Skin epidermis (tissue), 12 donors: ENCODE measurements at regions not wholly inside any gene's neighbourhood (a gene's known extent, or its start where the extent isn't known, plus 50 kb on each side); places are given as distances from the start of the nearest gene placed in this dataset.

ENCODE experiments used
- H3K27ac ChIP-seq, 21 experiments: fragments of 200-600 bp; sonication (generic) in 11 of 21; one replicate each; pipeline ENCODE4 v1.5.0; 2020; ENCODE audit warnings: mild to moderate bottlenecking in 3 of 21, inconsistent platforms in 2 of 21, moderate library complexity in 2 of 21
- H3K4me3 ChIP-seq, 7 experiments: fragments of 200-600 bp; sonication (generic) in 2 of 7; one replicate each; pipeline ENCODE4 v1.5.0; 2020; ENCODE audit warnings: inconsistent platforms in 2 of 7, mild to moderate bottlenecking in 2 of 7, moderate library complexity in 1 of 7

- Histone ChIP-seq H3K27ac (no peak overlapping the region), H3K4me3 (no peak overlapping the region)
Measured at GRCh38 chr9:11374926-11375325, 762.1 kb upstream of the PTPRD start.

DNA sequence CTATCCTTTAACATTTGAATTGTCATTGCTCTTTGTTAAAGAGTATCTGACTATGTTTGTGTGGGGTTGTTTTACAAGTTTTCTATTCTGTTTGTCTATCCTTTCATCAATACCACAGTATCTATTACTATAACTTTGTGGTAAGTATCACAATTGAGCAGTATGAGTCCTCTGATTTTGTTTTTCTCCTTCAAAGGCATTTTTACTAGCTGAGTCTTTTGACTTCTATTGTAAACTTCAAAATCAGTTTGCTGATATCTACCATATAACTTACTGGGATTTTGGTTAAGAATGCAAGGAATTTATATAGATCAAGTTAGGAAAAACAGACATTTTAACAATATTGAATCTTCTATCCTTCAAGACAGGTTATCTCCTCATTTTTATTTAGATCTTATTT is 789.8 kb upstream of the PTPRD start:
- Histone ChIP-seq H3K4me3 (no peak overlapping the region), H3K27ac (no peak overlapping the region)

- H3K27ac ChIP-seq: no peak overlapping the region
- H3K4me3 ChIP-seq: no peak overlapping the region
Measured at GRCh38 chr9:11414241-11414640, 801.4 kb upstream of the PTPRD start.

DNA sequence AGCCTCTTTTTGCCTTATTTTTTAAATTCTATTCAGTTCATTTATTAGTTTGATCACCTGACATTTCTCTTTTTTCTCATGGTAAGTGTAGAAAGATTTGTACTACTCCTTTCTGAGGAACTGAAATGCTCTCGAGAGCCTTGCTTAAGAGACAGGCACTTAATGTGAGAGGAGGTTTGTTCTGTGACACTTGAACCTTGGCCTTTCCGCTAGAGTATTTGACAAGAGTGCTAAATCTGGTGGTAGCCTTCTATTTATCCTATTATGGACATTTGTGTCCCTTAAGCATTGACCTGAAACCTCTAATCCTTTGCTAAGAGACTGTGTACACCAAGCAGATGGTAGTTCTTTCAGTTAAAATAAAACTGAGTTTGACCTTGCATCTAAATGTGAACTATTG is 805.0 kb upstream of the PTPRD start:
- Histone ChIP-seq H3K27ac (no peak overlapping the region), H3K4me3 (no peak overlapping the region)

GRCh38 chr9:11431490-11431889 is 818.7 kb upstream of the PTPRD start:
- H3K4me3 ChIP-seq: no peak overlapping the region
- H3K27ac ChIP-seq: no peak overlapping the region

GRCh38 chr9:11432361-11432760 is 819.6 kb upstream of the PTPRD start:
- H3K27ac ChIP-seq: no peak overlapping the region
- H3K4me3 ChIP-seq: no peak overlapping the region

- H3K27ac ChIP-seq: no peak overlapping the region
Measured at GRCh38 chr9:11443631-11444030, 830.8 kb upstream of the PTPRD start.

GRCh38 chr9:11457825-11458790 is 845.3 kb upstream of the PTPRD start:
- Histone ChIP-seq H3K27ac (no peak overlapping the region), H3K4me3 (no peak overlapping the region)

More at GRCh38 chr9:11443631-11444030, 830.8 kb upstream of the PTPRD start:
- no peak overlapping the region for H3K4me3 ChIP-seq

- H3K27ac ChIP-seq: no peak overlapping the region
- H3K4me3 ChIP-seq: no peak overlapping the region
Measured at GRCh38 chr9:11469745-11470144, 856.9 kb upstream of the PTPRD start.

DNA sequence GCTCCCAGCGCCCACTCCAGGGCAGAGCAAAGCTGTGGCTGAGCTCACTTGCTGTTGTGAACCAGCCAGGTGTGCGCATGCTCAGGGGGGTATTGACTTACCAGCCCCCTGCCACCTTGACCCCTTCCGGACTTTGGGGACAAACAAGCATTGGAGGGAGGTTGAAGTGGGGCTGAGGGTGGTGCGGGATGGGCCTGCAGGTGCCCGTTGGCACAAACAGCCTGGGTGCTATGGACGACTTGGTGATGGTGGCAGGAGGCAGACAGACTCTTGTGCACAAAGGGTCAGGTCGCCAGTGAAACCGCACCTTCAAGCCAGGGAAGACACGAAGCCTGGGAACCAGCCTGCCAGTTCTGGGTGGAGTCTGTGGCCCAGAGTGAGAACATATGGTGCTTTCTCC is 858.5 kb upstream of the PTPRD start:
- Histone ChIP-seq H3K4me3 (no peak overlapping the region), H3K27ac (no peak overlapping the region)

GRCh38 chr9:11500780-11501179 is 888.0 kb upstream of the PTPRD start:
- no peak overlapping the region for H3K4me3 ChIP-seq
- H3K27ac ChIP-seq: no peak overlapping the region

GRCh38 chr9:11506980-11507379 is 894.2 kb upstream of the PTPRD start:
- Histone ChIP-seq H3K4me3 (no peak overlapping the region), H3K27ac (no peak overlapping the region)

GRCh38 chr9:11537566-11537965 is 924.8 kb upstream of the PTPRD start:
- H3K4me3 ChIP-seq: no peak overlapping the region
- no peak overlapping the region for H3K27ac ChIP-seq

GRCh38 chr9:11542781-11543180 is 930.0 kb upstream of the PTPRD start:
- H3K27ac ChIP-seq: no peak overlapping the region

GRCh38 chr9:11546231-11546630 is 933.4 kb upstream of the PTPRD start:
- Histone ChIP-seq H3K4me3 (no peak overlapping the region), H3K27ac (no peak overlapping the region)

More at GRCh38 chr9:11542781-11543180, 930.0 kb upstream of the PTPRD start:
- no peak overlapping the region for H3K4me3 ChIP-seq

DNA sequence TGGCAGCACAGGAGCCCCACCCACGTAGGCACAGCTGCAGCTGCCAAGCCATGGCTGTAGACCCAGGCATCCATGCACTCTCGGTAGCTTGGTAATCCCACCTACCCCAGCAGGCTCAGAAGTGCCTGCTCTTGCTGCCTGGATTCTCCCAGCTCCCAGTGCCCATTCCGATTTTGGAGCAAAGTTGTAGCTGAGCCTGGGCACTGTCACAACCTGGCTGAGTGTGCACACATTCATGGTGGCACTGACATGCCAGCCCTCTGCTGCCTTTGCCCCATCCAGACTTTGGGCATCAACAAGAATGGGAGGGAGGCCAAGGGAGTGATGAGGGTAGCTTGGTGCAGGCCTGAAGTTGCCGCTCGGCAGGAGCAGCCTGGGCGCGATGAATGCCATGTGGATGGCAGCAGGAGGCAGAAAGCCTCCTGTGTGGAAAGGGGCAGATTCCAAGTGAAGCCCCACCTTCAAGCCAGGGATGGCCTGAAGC is 936.6 kb upstream of the PTPRD start:
- H3K27ac ChIP-seq: peak overlapping the region in 1 of 21 experiments; percentile 32
- no peak overlapping the region for H3K4me3 ChIP-seq

DNA sequence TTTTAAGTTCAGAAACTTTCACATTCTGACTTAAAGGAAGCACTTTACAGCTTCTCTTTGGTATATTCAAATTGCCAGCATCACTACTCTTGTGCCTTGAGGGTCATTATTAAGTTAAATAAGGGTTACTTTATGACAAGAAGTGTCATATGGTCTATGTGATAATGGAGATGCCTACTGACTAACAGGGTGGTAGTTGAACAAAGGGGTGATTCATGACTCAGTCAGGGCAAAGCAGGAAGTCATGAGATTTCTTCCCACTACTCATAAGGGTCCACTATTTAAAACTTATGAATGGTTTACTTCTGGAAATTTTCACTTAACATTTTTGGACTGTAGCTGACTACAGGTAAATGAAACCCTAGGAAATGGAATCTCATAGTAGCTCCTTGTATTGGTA is 938.3 kb upstream of the PTPRD start:
- H3K27ac ChIP-seq: no peak overlapping the region

DNA sequence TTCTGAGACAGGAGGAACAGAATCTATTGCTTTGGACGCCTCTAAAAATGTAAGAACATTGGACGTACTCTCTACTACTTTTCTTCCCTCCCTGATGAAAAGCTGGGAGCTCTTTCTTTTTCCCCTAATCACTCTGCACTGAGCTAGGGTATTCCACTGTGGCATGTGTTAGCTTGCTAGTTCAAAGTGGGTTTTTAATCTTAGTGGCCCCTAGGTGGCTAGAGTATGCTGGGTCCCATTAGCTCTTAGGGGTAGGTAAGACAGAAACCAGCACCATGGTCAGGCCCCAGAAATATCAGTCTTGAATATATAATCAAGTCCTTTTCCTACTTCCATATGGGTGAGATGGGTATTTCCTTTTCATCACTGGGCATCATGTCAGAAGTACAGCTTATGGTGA is 945.2 kb upstream of the PTPRD start:
- Histone ChIP-seq H3K27ac (no peak overlapping the region), H3K4me3 (no peak overlapping the region)

More for the DNA sequence above, 938.3 kb upstream of the PTPRD start:
- no peak overlapping the region for H3K4me3 ChIP-seq

DNA sequence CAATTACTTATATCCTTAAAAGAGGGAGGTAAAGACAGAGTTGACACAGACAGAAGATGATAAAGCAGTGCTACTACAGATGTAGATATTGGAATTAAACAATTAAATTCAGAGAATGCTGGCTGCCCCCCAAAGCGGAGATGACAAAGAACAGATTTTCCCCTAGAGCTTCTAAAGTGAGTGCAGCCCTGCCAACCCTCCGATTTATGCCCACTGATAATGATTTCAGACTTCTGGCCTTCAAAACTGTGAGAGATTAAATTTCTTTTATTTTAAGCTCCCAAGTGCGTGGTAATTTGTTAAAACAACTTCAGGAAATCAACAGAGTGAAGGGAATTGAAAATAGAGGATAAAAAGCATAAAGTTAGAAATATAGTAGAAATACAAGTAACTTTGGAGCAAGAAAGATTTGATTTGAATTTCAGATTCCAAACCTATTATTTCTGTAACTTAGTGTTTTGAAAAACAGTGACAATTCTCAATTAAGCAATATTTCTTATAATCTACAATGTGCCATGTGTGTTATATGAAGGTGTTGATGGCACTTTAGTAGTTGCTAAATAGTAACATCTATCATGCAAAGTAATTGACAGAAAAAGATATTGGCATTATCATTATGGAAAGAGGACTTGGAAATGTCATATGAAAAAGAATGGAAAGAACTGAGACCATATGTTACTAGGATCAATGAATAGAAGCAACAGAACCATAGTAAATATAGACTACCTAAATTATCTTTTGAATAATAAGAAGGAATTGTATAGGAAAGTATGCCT is 946.4 kb upstream of the PTPRD start:
- no peak overlapping the region for H3K4me3 ChIP-seq
- no peak overlapping the region for H3K27ac ChIP-seq

DNA sequence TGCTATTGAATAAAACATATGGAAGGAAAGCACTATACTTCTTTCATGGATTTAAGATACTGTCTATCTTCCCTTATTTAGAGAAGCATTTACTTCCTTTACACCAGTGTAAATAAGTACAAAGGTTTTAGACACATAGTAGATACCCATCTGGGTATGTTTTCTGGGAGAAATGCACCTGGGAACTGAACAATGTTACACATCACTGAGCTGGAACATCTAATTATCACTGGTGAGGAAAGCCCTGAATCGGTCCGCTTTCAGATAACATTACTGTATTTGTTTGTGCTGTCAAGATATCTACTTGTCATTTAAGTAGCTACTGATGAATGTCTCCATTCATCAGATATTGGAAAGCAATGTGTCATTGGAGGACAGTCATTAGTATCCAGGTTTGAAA is 964.7 kb upstream of the PTPRD start:
- Histone ChIP-seq H3K4me3 (no peak overlapping the region), H3K27ac (no peak overlapping the region)

- Histone ChIP-seq H3K27ac (no peak overlapping the region), H3K4me3 (no peak overlapping the region)
Measured at GRCh38 chr9:11595756-11596155, 983.0 kb upstream of the PTPRD start.
